ENCODE measurements at regions not wholly inside any gene's neighbourhood (a gene's known extent, or its start where the extent isn't known, plus 50 kb on each side); places are given as distances from the start of the nearest gene placed in this dataset.
"Not testable (repeated sequence)": the region's sequence is repeated elsewhere in the genome, so short reads cannot be mapped to it uniquely, and the experiment has no call there.

DNA sequence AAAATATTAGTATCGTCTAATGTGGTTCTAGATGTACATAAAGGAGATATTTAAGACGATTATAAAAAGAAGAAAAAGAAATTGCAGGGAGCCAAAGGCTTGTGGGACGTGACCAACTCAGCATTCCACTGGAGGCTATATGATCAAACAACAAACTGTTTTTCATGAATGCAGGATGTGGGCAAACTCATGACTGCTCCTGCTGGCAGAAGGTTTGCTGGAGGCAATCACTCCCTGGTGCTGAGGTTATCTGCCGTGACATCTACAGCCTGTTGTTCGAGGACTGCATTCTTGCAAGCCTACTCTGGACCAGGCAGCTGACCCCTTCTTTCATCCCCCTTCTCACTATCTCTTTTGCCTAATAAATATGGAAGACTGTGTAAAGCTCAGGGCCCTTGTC, 518.1 kb downstream of the UQCRFS1 start:
- H3K27ac ChIP-seq (ENCODE audit: low read depth, low read length, poor library complexity, severe bottlenecking), result no peak overlapping the region
- H3K36me3 ChIP-seq (ENCODE audit: insufficient read depth, low read length, poor library complexity, severe bottlenecking), result no peaks in the 10 kb centered on the region
- no peaks in the 10 kb centered on the region for H3K27me3 ChIP-seq (replicated peaks; ENCODE audit: insufficient read depth, low read depth, low read length, poor library complexity)
- CTCF ChIA-PET, result no interaction called here
- POLR2A ChIA-PET (ENCODE audit: low non-redundant PET), result no interaction called here
- intact Hi-C loops (cut with micrococcal nuclease; ENCODE audit: unreplicated experiment), result no loop called here
- DNase-seq (ENCODE audit: low spot score), result no peak
- BruUV-seq (replicated peaks), result no TSS peak
- H3K9me3 ChIP-seq (ENCODE audit: low read depth, low read length, poor library complexity, severe bottlenecking), result peaks cover 14% of the 10 kb centered on the region
- TF ChIP-seq CTCF (conservative IDR thresholded peaks at IDR 0.05; ENCODE audit: low read depth, low read length), result no peak
- no peak for TF ChIP-seq EZH2 (IDR thresholded peaks at IDR 0.05; ENCODE audit: borderline replicate concordance, low read depth, low read length, poor library complexity, severe bottlenecking)
- no peaks in the 10 kb centered on the region for H3K4me1 ChIP-seq (ENCODE audit: insufficient read depth, low read length, poor library complexity, severe bottlenecking)
- H3K4me3 ChIP-seq (ENCODE audit: low read depth, low read length, poor library complexity, severe bottlenecking), result no peak overlapping the region

DNA sequence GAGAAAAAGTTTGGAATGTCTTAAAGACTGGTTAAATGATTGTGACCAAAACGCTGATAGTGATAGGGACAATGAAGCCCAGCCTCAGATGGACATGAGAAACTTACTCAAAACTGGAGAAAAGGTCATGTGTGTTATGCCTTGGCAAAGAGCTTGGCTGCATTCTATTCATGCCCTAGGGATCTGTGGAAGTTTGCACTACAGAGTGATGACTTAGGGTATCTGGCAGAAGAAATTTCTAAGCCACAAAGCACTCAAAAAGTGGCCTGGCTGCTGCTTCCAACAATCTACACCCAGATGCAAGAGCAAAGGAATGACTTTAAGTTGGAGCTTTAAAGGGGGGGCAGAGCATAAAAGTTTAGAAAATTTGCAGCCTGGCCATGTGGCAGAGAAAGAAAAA, 521.3 kb downstream of the UQCRFS1 start:
- Histone ChIP-seq H3K9me3 (ENCODE audit: low read depth, low read length, poor library complexity, severe bottlenecking) (peaks cover 18% of the 10 kb centered on the region), H3K4me1 (ENCODE audit: insufficient read depth, low read length, poor library complexity, severe bottlenecking) (no peaks in the 10 kb centered on the region), H3K27ac (ENCODE audit: low read depth, low read length, poor library complexity, severe bottlenecking) (no peak overlapping the region), H3K27me3 (replicated peaks; ENCODE audit: insufficient read depth, low read depth, low read length, poor library complexity) (no peaks in the 10 kb centered on the region), H3K36me3 (ENCODE audit: insufficient read depth, low read length, poor library complexity, severe bottlenecking) (no peaks in the 10 kb centered on the region), H3K4me3 (ENCODE audit: low read depth, low read length, poor library complexity, severe bottlenecking) (no peak overlapping the region)
- no TSS peak for BruUV-seq (replicated peaks)
- ChIA-PET POLR2A (ENCODE audit: low non-redundant PET) (no interaction called here), CTCF (no interaction called here)
- intact Hi-C loops (cut with micrococcal nuclease; ENCODE audit: unreplicated experiment), result no loop called here
- TF ChIP-seq EZH2 (IDR thresholded peaks at IDR 0.05; ENCODE audit: borderline replicate concordance, low read depth, low read length, poor library complexity, severe bottlenecking) (no peak), CTCF (conservative IDR thresholded peaks at IDR 0.05; ENCODE audit: low read depth, low read length) (no peak)
- DNase-seq (ENCODE audit: low spot score), result no peak

DNA sequence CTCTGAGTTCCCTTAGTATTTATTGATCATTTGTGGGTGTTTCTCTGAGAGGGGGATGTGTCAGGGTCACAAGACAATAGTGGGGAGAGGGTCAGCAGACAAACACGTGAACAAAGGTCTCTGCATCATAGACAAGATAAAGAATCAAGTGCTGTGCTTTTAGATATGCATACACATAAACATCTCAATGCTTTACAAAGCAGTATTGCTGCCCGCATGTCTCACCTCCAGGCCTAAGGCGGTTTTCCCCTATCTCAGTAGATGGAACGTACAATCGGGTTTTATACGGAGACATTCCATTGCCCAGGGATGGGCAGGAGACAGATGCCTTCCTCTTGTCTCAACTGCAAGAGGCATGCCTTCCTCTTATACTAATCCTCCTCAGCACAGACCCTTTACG, 523.5 kb downstream of the UQCRFS1 start:
- BruUV-seq (replicated peaks); intact Hi-C loops (cut with micrococcal nuclease; ENCODE audit: unreplicated experiment); H3K4me1 ChIP-seq (ENCODE audit: insufficient read depth, low read length, poor library complexity, severe bottlenecking); H3K27me3 ChIP-seq (replicated peaks; ENCODE audit: insufficient read depth, low read depth, low read length, poor library complexity); H3K27ac ChIP-seq (ENCODE audit: low read depth, low read length, poor library complexity, severe bottlenecking); POLR2A ChIA-PET (ENCODE audit: low non-redundant PET); CTCF ChIA-PET; DNase-seq (ENCODE audit: low spot score); H3K36me3 ChIP-seq (ENCODE audit: insufficient read depth, low read length, poor library complexity, severe bottlenecking); H3K4me3 ChIP-seq (ENCODE audit: low read depth, low read length, poor library complexity, severe bottlenecking): not testable (repeated sequence)
- peaks cover 16% of the 10 kb centered on the region for H3K9me3 ChIP-seq (ENCODE audit: low read depth, low read length, poor library complexity, severe bottlenecking)

- BruUV-seq (replicated peaks), result no TSS peak
- CTCF ChIA-PET, result no interaction called here
- POLR2A ChIA-PET (ENCODE audit: low non-redundant PET), result no interaction called here
Observed at GRCh38 chr19:28687296-28687695, 525.7 kb downstream of the UQCRFS1 start.

More at GRCh38 chr19:28687296-28687695, 525.7 kb downstream of the UQCRFS1 start:
- intact Hi-C loops (cut with micrococcal nuclease; ENCODE audit: unreplicated experiment), result no loop called here
- Histone ChIP-seq H3K4me3 (ENCODE audit: low read depth, low read length, poor library complexity, severe bottlenecking) (no peak overlapping the region), H3K4me1 (ENCODE audit: insufficient read depth, low read length, poor library complexity, severe bottlenecking) (no peaks in the 10 kb centered on the region), H3K36me3 (ENCODE audit: insufficient read depth, low read length, poor library complexity, severe bottlenecking) (no peaks in the 10 kb centered on the region), H3K27ac (ENCODE audit: low read depth, low read length, poor library complexity, severe bottlenecking) (no peak overlapping the region), H3K9me3 (ENCODE audit: low read depth, low read length, poor library complexity, severe bottlenecking) (peaks cover 4% of the 10 kb centered on the region), H3K27me3 (replicated peaks; ENCODE audit: insufficient read depth, low read depth, low read length, poor library complexity) (no peaks in the 10 kb centered on the region)
- DNase-seq (ENCODE audit: low spot score), result no peak
- no peak for TF ChIP-seq EZH2 (IDR thresholded peaks at IDR 0.05; ENCODE audit: borderline replicate concordance, low read depth, low read length, poor library complexity, severe bottlenecking)
- TF ChIP-seq CTCF (conservative IDR thresholded peaks at IDR 0.05; ENCODE audit: low read depth, low read length), result no peak
